GM18505 (cell line): ENCODE measurements at regions not wholly inside any gene's neighbourhood (a gene's known extent, or its start where the extent isn't known, plus 50 kb on each side); places are given as distances from the start of the nearest gene placed in this dataset.

Source experiments
- ATAC-seq: cut with Tn5 transposase; IDR thresholded peaks from one replicate; pipeline ENCODE4 v1.9.1; 2021; ENCODE audit not compliant: unreplicated experiment
- POLR2A ChIP-seq: IDR thresholded peaks from 4 replicates; pipeline ENCODE4 v1.6.1; 2011; ENCODE audit warnings: borderline replicate concordance; ENCODE audit not compliant: insufficient read depth, insufficient read length; ENCODE audit errors: extremely low read depth

DNA sequence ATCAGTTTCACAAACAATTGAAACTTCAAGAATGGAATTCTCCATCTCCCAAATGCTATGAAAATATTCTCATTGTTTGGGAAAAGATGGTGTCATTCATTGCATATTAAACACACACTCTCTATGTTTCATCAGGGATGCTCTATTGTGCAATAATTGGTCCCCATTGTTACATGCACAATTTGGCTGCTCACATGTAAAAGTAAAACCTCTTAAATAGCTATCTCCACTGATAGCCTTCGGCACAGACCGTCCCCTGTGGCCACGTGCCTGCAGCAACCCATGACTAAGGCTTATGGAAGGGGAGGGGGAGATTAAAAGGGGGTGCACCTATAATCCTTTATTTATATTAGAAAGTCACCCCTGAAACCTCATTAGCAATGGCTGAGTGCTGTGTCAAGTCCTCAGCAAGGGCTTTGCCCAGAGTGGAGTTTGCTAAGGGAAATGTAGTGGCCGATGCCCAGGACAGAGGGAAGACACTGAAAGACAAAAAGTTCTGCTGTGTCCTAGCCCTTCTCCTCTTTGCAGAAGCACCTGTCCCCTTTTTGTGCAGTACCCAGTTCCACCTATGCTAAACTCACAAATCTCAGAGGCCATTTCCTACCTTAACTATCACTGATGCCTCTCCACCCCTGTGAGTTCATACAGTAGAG lies 309.6 kb upstream of the ESRRG start:
- ATAC-seq = no peak
- no peak for TF ChIP-seq POLR2A

DNA sequence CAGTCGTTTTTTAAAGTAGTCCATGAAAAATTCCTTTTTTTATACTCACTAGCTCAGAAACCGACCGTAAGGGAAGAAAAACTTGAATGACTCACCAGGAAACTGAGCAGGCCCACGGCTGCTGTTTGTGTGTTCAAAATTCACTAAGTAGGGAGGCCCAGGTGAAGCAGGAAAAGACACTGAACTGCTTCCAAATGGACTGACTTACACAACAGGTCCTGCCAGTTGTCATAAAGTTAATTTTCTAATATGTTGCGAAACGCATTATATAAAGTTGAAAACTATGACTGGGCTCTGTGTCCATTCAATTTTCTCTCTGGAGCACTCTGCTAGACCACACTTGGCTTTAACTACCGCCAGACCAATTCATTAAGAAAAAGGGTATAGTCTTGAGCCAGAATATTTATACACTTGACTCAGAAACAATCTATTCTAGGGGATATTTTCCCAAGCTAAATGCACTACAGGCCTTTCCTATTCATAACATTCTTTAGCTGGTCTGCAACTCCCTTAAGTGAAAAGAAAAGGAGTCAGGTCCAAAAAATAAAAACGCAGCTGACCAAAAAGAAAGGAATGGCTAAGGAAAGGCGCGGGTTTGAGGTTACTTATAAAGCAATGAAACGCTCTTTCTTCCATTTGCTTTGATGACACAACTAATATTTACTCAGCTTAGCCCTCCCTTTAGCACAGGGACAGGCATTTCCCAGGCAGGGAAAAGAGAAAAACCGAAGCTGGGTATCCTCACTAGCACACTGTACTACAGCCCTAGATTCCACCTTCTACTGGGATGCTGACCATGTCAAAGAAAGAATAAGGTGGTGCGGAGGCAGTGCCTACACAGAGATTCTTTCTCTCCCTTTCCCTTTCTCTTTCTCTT lies 306.3 kb upstream of the ESRRG start:
- ATAC-seq = no peak
- no peak for TF ChIP-seq POLR2A

DNA sequence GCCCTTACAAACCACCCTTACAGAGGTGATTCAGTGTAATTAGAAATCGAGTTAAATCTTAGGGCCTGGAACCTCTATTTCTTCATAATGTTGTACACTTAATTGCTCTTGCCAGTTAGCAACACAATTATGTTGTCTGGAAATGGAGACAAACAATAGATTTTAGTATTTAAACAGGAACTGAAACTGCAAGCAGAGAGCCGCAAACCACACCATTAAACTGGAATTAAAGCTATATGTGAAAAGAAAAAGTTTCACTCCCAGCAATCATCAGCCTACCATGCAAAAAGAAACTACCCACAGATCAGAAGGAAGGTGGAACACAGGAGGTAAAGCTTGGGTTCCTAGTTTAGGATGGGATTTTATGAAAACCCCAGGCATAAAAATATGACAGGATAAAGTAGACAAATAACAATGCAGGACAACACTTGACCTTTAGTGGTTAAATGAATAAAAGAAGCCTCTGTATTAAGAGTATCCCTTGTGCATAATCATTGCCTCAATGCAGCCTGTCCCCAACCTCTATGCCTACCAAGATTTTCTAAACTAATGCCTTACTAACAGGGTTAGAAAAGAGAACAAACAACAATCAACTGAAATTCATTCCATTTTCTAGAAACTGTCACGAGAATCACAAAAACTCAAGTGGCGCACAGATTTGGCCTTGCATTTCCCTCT lies 304.3 kb upstream of the ESRRG start:
- no peak for TF ChIP-seq POLR2A

DNA sequence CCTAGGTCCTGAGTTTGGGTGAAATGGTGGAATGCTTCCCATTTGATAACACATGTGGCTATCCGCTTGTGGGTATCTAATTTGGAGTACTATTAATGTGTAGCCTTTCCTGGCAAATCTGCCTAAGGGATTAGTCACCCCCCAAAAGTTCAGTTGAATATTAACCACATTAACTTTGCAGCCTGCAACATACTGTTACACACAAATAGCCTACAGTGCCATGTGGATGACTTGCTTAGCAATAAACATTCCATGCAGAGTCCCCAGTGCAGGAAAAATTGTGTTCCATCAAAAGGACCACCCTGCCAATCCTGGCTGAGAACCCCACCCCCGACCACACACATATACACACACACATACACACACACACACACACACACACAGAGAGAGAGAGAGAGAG lies 303.3 kb upstream of the ESRRG start:
- no peak for ATAC-seq

More for the DNA sequence above, 304.3 kb upstream of the ESRRG start:
- ATAC-seq = peak; percentile 97

DNA sequence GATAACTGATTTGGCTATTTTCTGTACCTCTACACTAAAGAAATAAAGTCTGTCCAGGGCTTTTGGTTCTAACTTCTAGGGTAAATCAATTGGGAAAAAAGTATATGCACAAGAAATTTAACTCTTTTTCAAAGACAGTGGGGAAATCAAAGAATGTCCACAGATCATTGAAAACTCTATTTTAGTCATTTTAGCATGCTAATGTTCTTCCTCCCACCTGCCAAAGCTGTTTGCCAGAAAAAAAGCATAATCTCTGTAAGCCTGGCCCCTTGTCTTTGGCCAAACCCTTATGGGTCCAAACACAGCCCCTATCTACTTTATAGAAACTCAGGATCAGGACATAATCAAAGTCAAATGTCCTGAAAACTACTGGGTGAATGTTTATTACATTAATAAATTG lies 302.2 kb upstream of the ESRRG start:
- TF ChIP-seq POLR2A = no peak
- no peak for ATAC-seq

More for the DNA sequence above, 303.3 kb upstream of the ESRRG start:
- no peak for TF ChIP-seq POLR2A

DNA sequence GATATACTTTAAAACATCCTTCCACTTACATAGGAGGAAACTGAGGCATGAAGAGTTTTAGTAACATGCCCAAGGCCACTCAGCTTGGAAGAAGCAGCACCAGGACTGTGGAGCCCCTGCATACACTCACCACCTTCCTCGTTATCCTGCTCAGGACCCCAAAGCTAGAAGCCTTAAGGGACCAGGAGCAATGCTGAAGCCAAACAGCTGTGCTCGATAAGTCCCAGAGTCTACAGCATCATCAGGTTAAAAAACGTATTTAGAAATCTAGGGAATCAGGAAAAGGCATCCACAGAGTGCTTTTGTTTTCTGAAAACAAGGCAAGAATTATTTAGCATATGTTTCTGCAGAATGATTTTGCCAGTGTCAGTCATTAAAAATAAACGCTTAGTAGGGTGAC lies 301.7 kb upstream of the ESRRG start:
- TF ChIP-seq POLR2A = no peak
- no peak for ATAC-seq

DNA sequence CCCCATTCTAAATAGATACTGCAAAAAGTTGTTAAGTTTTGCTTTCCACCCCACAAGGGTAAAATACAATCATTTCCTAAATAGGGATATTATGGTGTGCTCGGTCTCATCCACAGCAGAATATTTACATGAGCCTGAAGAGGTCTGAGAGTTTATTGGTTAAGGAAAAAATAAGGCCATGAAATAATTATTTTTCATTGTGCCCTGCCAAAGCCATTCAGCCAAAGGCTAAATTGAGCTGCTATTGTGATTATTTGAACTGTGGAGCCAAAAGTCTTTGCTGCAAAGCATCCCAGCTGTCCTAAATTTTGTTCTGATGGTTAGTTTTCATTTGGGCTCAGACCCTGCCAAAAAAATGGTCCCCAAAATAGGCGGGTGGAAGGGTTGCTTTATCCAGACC lies 298.7 kb upstream of the ESRRG start:
- no peak for TF ChIP-seq POLR2A
- no peak for ATAC-seq

DNA sequence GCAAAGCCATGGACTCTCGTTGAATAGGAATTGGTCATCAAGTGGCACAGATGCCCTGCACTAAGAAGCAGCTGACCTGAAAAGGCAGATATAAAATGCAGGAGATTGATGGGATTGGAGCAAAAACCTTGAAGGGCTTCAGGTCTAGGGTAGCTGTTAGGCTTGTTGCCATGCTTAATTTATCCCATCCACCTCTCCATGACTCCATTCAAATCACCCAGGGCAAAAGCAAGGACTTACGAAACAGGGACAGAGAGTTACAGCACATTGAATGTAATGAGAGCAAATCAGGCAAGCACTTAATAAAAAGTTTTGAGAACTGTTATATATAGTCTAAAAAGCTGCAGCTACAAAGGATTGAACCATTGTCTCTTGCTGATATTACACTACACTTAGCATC lies 298.2 kb upstream of the ESRRG start:
- TF ChIP-seq POLR2A = no peak
- no peak for ATAC-seq

DNA sequence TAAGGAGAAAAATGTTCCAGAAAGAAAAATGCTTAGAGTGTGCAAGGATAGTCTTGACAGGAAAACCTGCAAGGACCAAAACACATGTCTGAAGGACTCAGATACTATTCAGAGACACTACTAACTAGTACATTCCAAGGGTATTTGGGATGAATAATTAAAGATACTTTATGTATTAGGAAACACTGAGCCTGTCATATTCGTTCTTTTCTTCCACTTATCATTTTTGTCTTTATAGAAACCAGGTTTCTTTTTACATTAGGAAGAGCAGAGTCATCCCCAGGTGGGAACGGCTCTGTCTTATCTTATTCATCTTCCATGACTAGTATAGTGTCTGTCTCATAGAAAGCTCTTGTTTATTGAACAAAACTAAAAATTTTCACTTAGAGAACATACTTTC lies 296.2 kb upstream of the ESRRG start:
- TF ChIP-seq POLR2A = no peak
- ATAC-seq = no peak

DNA sequence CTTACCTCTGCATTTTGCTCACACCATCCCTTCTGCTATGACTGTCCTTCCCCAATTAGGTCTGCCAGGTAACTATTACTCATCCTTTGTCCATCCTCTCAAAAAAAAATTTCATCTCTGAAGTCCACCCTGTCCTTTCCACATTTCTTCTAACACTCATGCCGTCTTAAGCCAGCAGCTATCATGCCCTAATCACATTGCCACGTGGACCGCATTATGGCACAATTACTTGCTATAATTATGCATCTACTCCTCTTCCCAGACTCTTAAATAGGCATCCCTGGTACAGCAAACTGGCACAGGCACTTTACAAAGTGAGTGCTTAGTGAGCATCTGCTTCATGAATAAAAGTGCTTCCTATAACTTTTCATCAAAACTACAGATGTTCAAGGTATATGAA lies 295.4 kb upstream of the ESRRG start:
- no peak for TF ChIP-seq POLR2A
- no peak for ATAC-seq

DNA sequence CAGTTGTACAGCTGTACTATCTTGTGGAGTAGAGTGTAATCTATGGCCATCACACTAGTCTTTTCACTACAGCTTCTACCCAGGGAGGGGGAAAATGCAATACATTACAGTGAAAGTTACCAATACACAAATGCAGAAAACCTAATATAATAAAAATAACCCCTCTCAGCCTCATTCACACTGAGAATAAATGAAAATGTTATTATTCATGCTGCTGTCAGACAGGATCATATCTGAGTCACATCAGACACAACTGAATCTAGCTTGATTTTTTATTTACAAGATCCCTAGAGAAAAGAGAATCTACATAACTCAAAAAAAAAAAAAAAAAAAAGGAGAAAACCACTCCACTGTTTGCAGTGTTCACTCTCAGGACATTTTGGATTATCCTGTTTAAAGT lies 293.9 kb upstream of the ESRRG start:
- no peak for ATAC-seq
- no peak for TF ChIP-seq POLR2A

DNA sequence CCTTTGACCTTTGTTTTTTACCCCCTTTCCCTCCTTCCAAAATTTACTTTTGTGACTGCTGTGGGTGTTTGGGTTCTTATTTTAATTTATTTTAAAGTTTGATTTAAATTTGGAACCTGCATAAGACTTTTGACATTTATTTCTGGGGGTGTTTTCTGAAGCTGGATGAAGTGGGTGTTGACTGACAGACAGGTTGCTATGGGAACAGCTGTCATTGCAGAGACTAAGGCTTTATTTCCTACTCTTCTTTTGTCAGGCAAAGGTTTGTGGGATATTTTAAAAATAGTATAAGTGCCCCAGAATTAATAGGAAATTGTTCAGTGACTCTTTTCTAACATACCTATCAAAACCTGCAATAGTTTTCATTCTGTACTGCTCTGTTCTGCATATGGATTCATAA lies 290.8 kb upstream of the ESRRG start:
- ATAC-seq = no peak
- no peak for TF ChIP-seq POLR2A

DNA sequence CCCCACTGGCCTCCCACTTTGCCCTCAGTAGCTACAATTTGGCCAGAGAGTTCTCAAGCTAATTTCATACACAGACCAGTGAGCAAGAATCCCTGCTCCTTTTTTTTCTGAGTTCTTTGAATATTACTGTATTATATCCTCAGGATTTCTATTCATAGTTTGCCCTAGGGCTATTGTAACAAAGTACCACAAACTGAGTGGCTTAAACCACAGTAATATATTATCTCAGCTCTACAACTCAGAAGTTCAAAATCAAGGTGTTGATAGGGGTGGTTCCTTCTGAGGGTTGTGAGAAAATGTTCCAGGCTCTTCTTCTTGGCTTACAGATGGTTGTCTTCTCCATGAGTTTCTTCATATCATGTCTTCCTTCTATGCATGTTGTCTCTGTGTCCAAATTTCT lies 289.4 kb upstream of the ESRRG start:
- ATAC-seq = no peak
- TF ChIP-seq POLR2A = no peak

DNA sequence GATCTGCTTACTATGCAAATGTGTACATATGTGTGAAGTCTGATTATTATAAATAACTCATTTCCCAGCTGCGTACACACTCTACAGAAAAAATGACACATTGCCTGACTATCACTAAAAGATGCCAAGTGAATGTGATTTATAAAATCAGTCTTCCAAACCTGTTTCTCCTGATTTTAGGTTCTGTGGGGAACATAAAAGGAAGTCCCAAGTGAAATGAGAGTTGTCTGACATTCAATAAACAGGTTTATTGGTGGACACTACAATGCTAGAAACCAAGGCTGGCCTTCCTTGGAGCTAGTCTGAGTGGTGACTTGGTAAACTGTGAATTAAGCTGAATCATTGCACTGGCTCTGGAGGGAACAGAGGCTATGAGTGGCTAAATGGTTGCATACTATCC lies 287.9 kb upstream of the ESRRG start:
- TF ChIP-seq POLR2A = no peak
- ATAC-seq = no peak
